Adrenal gland (tissue), 9 donors: ENCODE measurements at regions not wholly inside any gene's neighbourhood (a gene's known extent, or its start where the extent isn't known, plus 50 kb on each side); places are given as distances from the start of the nearest gene placed in this dataset.

Source experiments
- DNase-seq, 7 donors: peaks; one replicate each; pipeline ENCODE4 v3.0.0-alpha.2; 2019 to 2020
- H3K27ac ChIP-seq, 5 donors: fragments of 200-600 bp; sonication (generic) in 4 of 5; 1 replicate in 3 of 5; 2 replicates in 2 of 5; pipeline versions ENCODE4 v1.5.1 to v1.8.0; 2016 to 2020; ENCODE audit warnings: mild to moderate bottlenecking in 1 of 5
- H3K27me3 ChIP-seq: fragments of 200-600 bp; 2 replicates; pipeline ENCODE4 v1.8.0; 2021
- H3K36me3 ChIP-seq, 2 donors: fragments of 200-600 bp; replicated peaks in 1 of 2; 1 replicate in 1 of 2; 2 replicates in 1 of 2; pipeline versions ENCODE4 v1.5.1 to v1.8.0; 2018 to 2022
- H3K4me1 ChIP-seq, 2 donors: fragments of 200-600 bp; replicated peaks in 1 of 2; 1 replicate in 1 of 2; 2 replicates in 1 of 2; pipeline versions ENCODE4 v1.5.1 to v1.8.0; 2018 to 2021
- H3K4me3 ChIP-seq, 4 donors: fragments of 200-600 bp; sonication (generic) in 3 of 4; one replicate each; pipeline ENCODE4 v1.5.1; 2016 to 2018
- H3K9me3 ChIP-seq, 3 donors: fragments of 200-600 bp; sonication (generic) in 1 of 3; replicated peaks in 1 of 3; 1 replicate in 2 of 3; 2 replicates in 1 of 3; pipeline versions ENCODE4 v1.5.1 to v1.8.0; 2016 to 2021
- POLR2A ChIP-seq, 2 donors: fragments of 450-650 bp; IDR thresholded peaks; one replicate each; pipeline ENCODE4 v1.6.1; 2017; ENCODE audit warnings: antibody characterized with exemption in 2 of 2, mild to moderate bottlenecking in 2 of 2, moderate library complexity in 1 of 2
- WGBS, 4 donors: extraction: QIAGEN DNeasy Blood & Tissue Kit in 2 of 4; methylation state at CpG; one replicate each; pipeline versions ENCODE4 v1.1.5 to v1.1.7; 2013 to 2017; 5-methylcytosine and 5-hydroxymethylcytosine counted together
- intact Hi-C, 2 donors: fragments of 100-400 bp; cut with DNase I; formaldehyde crosslinking; loops; one replicate each; pipeline versions ENCODE4 v1.14.1 to v1.15.0; 2022 to 2023
- TF ChIP-seq, protein P1 (sequence below), 6 experiments: fragments of 450-650 bp in 4 of 6; fragments of 200-600 bp in 2 of 6; sonication (generic) in 1 of 6; IDR thresholded peaks; 1 replicate in 5 of 6; 2 replicates in 1 of 6; pipeline versions ENCODE4 v1.5.1 to v1.8.0; 2016 to 2021; ENCODE audit warnings: antibody characterized with exemption in 6 of 6, mild to moderate bottlenecking in 2 of 6, moderate library complexity in 1 of 6
- donor health status: healthy with polysubstance abuse.
- donor health status: Bipolar disorder and iron deficiency.
- donor health status: DM: yes; HTN: yes; CAD: no.
- donor health status: DM: no; HTN: no; CAD: no.
- donor health status: DM: no; HTN: no; CAD: no.

DNA sequence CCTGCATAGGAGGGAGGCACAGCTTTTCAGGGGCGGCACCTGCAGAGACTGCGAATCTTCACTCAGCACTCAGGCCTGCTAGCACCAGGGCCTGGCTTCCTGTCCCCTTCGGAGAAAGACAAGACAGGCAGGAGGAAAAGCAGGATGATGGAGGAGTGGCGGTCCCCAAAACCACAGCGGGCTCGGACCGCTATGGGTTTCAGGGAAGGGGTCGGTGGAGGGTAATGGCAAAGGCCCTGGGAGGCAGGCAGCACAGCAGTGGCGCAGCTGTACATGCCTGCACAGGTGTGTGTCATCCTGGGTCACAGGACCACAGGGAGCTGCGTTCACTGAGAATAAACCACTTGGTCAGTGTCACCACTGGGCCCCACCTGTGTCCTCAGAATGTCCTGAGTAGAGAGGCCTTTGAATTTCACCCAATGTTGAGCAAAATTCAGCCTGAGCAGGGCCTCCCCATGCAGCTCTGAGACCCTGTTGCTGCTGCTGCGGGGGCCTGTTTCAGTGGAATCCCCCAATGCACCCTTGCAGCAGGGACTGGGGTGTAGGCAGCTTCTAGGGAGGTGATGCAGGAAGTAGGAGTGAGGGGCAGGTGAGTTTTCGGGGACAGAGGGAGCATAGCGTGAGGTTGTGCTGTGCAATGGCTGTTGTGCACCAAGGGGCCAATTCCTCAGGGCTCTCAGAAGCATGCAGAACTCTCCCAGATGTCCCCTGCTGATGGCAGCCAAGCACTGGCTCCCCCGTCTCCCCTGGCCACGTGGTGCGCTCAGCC is 90.6 kb upstream of the PPP2R2D start:
- no peak overlapping the region for H3K27ac ChIP-seq
- H3K4me1 ChIP-seq: no peaks in the 10 kb centered on the region
- intact Hi-C loops: no loop called here
- WGBS, 4 donors: 69 to 82% (median 77%) methylated on average over 12 to 16 of the region's 16 CpGs
- H3K27me3 ChIP-seq: peaks cover 15% of the 10 kb centered on the region
- no peaks in the 10 kb centered on the region for H3K9me3 ChIP-seq
- H3K36me3 ChIP-seq: no peaks in the 10 kb centered on the region
- H3K4me3 ChIP-seq: no peak overlapping the region
- peak in 2 of 7 donors; percentile 1 to 14 for DNase-seq
- TF ChIP-seq, protein P1, sequence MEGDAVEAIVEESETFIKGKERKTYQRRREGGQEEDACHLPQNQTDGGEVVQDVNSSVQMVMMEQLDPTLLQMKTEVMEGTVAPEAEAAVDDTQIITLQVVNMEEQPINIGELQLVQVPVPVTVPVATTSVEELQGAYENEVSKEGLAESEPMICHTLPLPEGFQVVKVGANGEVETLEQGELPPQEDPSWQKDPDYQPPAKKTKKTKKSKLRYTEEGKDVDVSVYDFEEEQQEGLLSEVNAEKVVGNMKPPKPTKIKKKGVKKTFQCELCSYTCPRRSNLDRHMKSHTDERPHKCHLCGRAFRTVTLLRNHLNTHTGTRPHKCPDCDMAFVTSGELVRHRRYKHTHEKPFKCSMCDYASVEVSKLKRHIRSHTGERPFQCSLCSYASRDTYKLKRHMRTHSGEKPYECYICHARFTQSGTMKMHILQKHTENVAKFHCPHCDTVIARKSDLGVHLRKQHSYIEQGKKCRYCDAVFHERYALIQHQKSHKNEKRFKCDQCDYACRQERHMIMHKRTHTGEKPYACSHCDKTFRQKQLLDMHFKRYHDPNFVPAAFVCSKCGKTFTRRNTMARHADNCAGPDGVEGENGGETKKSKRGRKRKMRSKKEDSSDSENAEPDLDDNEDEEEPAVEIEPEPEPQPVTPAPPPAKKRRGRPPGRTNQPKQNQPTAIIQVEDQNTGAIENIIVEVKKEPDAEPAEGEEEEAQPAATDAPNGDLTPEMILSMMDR (IDR thresholded peaks at IDR 0.05): no peak
- TF ChIP-seq POLR2A (IDR thresholded peaks at IDR 0.05): no peak

DNA sequence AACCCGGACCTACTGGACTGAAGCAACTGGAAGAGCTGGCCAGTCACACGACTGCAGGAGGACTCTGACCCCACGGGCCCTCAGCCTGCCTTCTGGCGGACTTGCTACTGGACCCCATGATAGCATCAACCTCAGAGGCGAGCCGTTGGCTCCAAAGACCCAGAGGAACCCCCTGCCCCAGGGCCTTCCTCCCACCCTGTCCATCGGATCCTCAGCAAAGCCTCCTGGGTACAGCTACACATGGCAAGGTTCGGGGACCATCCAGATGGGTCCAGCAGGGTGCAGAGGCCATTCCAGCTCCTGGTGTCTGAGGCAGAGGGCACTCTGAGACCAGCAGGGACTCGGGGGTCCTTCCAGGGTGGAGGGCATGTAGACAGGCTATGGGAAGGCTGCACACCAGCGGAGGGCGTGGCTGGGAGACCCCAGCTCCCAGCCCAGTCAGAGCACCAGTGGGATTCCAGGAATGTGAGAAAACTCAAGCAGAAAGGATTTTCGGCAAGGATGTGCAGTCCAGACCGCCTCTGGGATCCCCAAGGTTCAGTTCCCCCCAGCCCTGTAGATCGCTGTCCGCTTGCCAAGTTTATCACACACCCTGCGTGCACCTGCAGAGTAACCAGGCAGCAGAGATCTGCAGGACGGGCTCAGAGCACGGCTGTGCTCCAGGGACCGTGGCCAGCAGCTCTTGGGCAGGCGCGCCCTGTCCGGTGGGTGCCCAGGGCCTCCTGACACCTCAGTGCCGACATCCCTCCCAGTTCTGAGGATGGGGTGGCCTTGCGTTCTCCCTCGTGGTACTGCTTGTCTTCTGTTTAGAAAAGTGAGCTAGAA is 89.8 kb upstream of the PPP2R2D start:
- H3K27ac ChIP-seq: no peak overlapping the region
- intact Hi-C loops: no loop called here
- peaks cover 15% of the 10 kb centered on the region for H3K27me3 ChIP-seq
- H3K9me3 ChIP-seq: no peaks in the 10 kb centered on the region
- no peaks in the 10 kb centered on the region for H3K4me1 ChIP-seq
- no peaks in the 10 kb centered on the region for H3K36me3 ChIP-seq
- 78 to 82% (median 81%) methylated on average over 9 to 25 of the region's 25 CpGs for WGBS, 4 donors
- no peak overlapping the region for H3K4me3 ChIP-seq
- TF ChIP-seq, protein P1 (IDR thresholded peaks at IDR 0.05): no peak
- TF ChIP-seq POLR2A (IDR thresholded peaks at IDR 0.05): no peak
- DNase-seq: peak in 2 of 7 donors; percentile 2 to 17

GRCh38 chr10:131811630-131812403 is 89.0 kb upstream of the PPP2R2D start:
- intact Hi-C loops: no loop called here
- no peak overlapping the region for H3K4me3 ChIP-seq
- H3K36me3 ChIP-seq: no peaks in the 10 kb centered on the region
- H3K27ac ChIP-seq: no peak overlapping the region
- TF ChIP-seq, protein P1 (IDR thresholded peaks at IDR 0.05): no peak
- no peak for TF ChIP-seq POLR2A (IDR thresholded peaks at IDR 0.05)
- 78 to 87% (median 84%) methylated on average over 23 of the region's 23 CpGs for WGBS, 4 donors
- H3K27me3 ChIP-seq: peaks cover 15% of the 10 kb centered on the region
- H3K4me1 ChIP-seq: no peaks in the 10 kb centered on the region
- H3K9me3 ChIP-seq: no peaks in the 10 kb centered on the region
- DNase-seq: peak in 1 of 7 donors; percentile 24
